ENCODE measurements at regions not wholly inside any gene's neighbourhood (a gene's known extent, or its start where the extent isn't known, plus 50 kb on each side); places are given as distances from the start of the nearest gene placed in this dataset.

GRCh38 chr1:4022715-4023114 is 122.6 kb upstream of the C1orf174 start:
- intact Hi-C loops (cut with DNase I): no loop called here
- H3K4me1 ChIP-seq: no peaks in the 10 kb centered on the region
- DNase-seq (no peak), ATAC-seq (no peak)
- H3K9me3 ChIP-seq: no peaks in the 10 kb centered on the region
- TF ChIP-seq, protein P1, sequence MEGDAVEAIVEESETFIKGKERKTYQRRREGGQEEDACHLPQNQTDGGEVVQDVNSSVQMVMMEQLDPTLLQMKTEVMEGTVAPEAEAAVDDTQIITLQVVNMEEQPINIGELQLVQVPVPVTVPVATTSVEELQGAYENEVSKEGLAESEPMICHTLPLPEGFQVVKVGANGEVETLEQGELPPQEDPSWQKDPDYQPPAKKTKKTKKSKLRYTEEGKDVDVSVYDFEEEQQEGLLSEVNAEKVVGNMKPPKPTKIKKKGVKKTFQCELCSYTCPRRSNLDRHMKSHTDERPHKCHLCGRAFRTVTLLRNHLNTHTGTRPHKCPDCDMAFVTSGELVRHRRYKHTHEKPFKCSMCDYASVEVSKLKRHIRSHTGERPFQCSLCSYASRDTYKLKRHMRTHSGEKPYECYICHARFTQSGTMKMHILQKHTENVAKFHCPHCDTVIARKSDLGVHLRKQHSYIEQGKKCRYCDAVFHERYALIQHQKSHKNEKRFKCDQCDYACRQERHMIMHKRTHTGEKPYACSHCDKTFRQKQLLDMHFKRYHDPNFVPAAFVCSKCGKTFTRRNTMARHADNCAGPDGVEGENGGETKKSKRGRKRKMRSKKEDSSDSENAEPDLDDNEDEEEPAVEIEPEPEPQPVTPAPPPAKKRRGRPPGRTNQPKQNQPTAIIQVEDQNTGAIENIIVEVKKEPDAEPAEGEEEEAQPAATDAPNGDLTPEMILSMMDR (IDR thresholded peaks at IDR 0.05): no peak
- peaks cover 17% of the 10 kb centered on the region for H3K27me3 ChIP-seq (ENCODE audit: low read depth)
- H3K36me3 ChIP-seq: no peaks in the 10 kb centered on the region
- no peak overlapping the region for H3K4me3 ChIP-seq
- H3K27ac ChIP-seq: no peak overlapping the region

DNA sequence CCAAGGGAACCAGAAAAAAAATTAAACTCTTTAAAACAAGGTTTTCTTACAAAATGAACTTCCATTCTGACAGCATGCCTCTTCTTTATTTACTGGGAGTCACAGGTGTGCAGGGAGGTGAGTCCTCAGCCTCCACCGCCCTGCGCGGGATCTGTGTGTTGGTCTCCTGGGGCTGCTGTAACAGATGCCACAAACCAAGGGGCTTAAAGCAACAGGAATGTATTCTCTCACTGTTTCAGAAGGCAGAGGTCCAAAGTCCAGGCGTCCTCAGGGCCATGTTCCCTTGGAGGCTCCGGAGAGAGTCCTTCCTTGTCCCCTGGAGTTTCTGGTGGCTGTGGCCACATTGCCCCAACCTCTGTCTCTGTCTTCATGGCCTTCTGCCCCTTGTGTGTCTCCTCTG is 123.6 kb upstream of the C1orf174 start:
- intact Hi-C loops (cut with DNase I): no loop called here
- Histone ChIP-seq H3K9me3 (no peaks in the 10 kb centered on the region), H3K4me1 (no peaks in the 10 kb centered on the region), H3K4me3 (no peak overlapping the region), H3K27me3 (ENCODE audit: low read depth) (peaks cover 23% of the 10 kb centered on the region), H3K27ac (no peak overlapping the region), H3K36me3 (no peaks in the 10 kb centered on the region)
- ATAC-seq: no peak
- TF ChIP-seq, protein P1 (IDR thresholded peaks at IDR 0.05): no peak
- DNase-seq: no peak

DNA sequence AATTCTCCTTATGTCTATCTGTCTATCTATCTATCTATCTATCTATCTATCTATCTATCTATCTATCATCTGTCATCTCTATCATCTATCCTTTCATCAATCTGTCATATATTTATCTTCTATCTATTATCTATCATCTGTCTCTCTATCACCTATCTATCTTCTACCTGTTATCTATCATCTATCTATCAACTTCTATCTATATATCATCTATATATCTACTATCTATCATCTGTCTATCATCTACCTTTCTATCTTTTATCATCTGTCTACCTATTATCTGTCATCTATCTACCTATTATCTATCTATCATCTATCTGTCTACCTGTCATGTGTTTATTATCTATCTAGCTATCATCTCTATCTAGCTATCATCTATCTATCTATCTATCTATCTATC is 124.7 kb upstream of the C1orf174 start:
- Histone ChIP-seq H3K4me3 (no peak overlapping the region), H3K27ac (no peak overlapping the region), H3K36me3 (no peaks in the 10 kb centered on the region), H3K27me3 (ENCODE audit: low read depth) (peaks cover 23% of the 10 kb centered on the region), H3K9me3 (no peaks in the 10 kb centered on the region), H3K4me1 (no peaks in the 10 kb centered on the region)
- no peak for ATAC-seq
- no peak for DNase-seq
- TF ChIP-seq, protein P1 (IDR thresholded peaks at IDR 0.05): no peak
- intact Hi-C loops (cut with DNase I): no loop called here

- intact Hi-C loops (cut with DNase I): no loop called here
- Histone ChIP-seq H3K9me3 (no peaks in the 10 kb centered on the region), H3K4me3 (no peak overlapping the region), H3K27ac (no peak overlapping the region), H3K36me3 (no peaks in the 10 kb centered on the region), H3K27me3 (ENCODE audit: low read depth) (peaks cover 23% of the 10 kb centered on the region), H3K4me1 (no peaks in the 10 kb centered on the region)
- DNase-seq (no peak), ATAC-seq (no peak)
- TF ChIP-seq, protein P1 (IDR thresholded peaks at IDR 0.05): no peak
These were observed 125.7 kb upstream of the C1orf174 start for GRCh38 chr1:4025752-4026151.

GRCh38 chr1:4027008-4027407 is 126.9 kb upstream of the C1orf174 start:
- H3K4me3 ChIP-seq: no peak overlapping the region
- ATAC-seq: no peak
- TF ChIP-seq, protein P1 (IDR thresholded peaks at IDR 0.05): no peak
- no peak for DNase-seq
- no peak overlapping the region for H3K27ac ChIP-seq
- no peaks in the 10 kb centered on the region for H3K4me1 ChIP-seq
- H3K27me3 ChIP-seq (ENCODE audit: low read depth): peaks cover 23% of the 10 kb centered on the region
- intact Hi-C loops (cut with DNase I): no loop called here
- H3K9me3 ChIP-seq: no peaks in the 10 kb centered on the region
- H3K36me3 ChIP-seq: no peaks in the 10 kb centered on the region

Measured in lower lobe of right lung (tissue), 2 donors.